ENCODE measurements at regions not wholly inside any gene's neighbourhood (a gene's known extent, or its start where the extent isn't known, plus 50 kb on each side); places are given as distances from the start of the nearest gene placed in this dataset.

GRCh38 chr3:145623349-145623748 is 537.6 kb downstream of the PLOD2 start:
- Mint-ChIP-seq H3K27ac (no peak overlapping the region), H3K36me3 (ENCODE audit: low read depth) (no peaks in the 10 kb centered on the region), H3K27me3 (ENCODE audit: insufficient read depth, low read depth, poor library complexity) (no peaks in the 10 kb centered on the region), H3K9me3 (no peaks in the 10 kb centered on the region), H3K4me3 (no peak overlapping the region), H3K4me1 (peaks cover 8% of the 10 kb centered on the region; the same call in 2 of the 3 replicates)
- H3K27me3 ChIP-seq (ENCODE audit: insufficient read depth), result no peaks in the 10 kb centered on the region
- no peak overlapping the region for H3K4me2 ChIP-seq
- DNase-seq (ENCODE audit: low spot score), result no peak
- ATAC-seq, result no peak
- TF ChIP-seq REST (IDR thresholded peaks at IDR 0.05; ENCODE audit: unreplicated experiment) (no peak), ETS1 (IDR thresholded peaks at IDR 0.05) (no peak), POLR2AphosphoS5 (IDR thresholded peaks at IDR 0.05; ENCODE audit: low read depth) (no peak), JUNB (IDR thresholded peaks at IDR 0.05; ENCODE audit: unreplicated experiment) (no peak), EZH2 (IDR thresholded peaks at IDR 0.05; ENCODE audit: low read depth, unreplicated experiment) (no peak), EZH2phosphoT487 (IDR thresholded peaks at IDR 0.05; ENCODE audit: unreplicated experiment) (no peak), ZNF462 (CRISPR knock-in tag; IDR thresholded peaks at IDR 0.05) (no peak), ZNF331 (CRISPR knock-in tag; IDR thresholded peaks at IDR 0.05; ENCODE audit: low read depth) (no peak), STAT1 (IDR thresholded peaks at IDR 0.05; ENCODE audit: unreplicated experiment) (no peak), ZNF114 (CRISPR knock-in tag; IDR thresholded peaks at IDR 0.05) (no peak), CTCF (conservative IDR thresholded peaks at IDR 0.05; ENCODE audit: low read depth in 2 of 2) (no peak), CREB1 (CRISPR knock-in tag; IDR thresholded peaks at IDR 0.05; ENCODE audit: low read depth) (no peak)
- no peaks in the 10 kb centered on the region for H3F3A ChIP-seq (replicated peaks; ENCODE audit: low read depth)
- no peaks in the 10 kb centered on the region for H3K36me3 ChIP-seq (ENCODE audit: insufficient read depth)
- no peak overlapping the region for H3K4me3 ChIP-seq
- 0 out of 2 replicates have a peak, but pooled peaks cover 5% of the 10 kb centered on the region for H3K9me2 ChIP-seq (ENCODE audit: insufficient read depth)
- no peak overlapping the region for H3K27ac ChIP-seq (ENCODE audit: low read depth)
- H2AFZ ChIP-seq, result no peak overlapping the region
- H3K79me2 ChIP-seq (replicated peaks; ENCODE audit: insufficient read depth), result no peaks in the 10 kb centered on the region
- no peaks in the 10 kb centered on the region for H4K20me1 ChIP-seq (replicated peaks; ENCODE audit: insufficient read depth)
- H3K4me1 ChIP-seq (ENCODE audit: insufficient read depth), result peaks cover 11% of the 10 kb centered on the region
